ENCODE measurements at regions not wholly inside any gene's neighbourhood (a gene's known extent, or its start where the extent isn't known, plus 50 kb on each side); places are given as distances from the start of the nearest gene placed in this dataset.

- no peak overlapping the region for H3K27ac ChIP-seq
- H3K36me3 ChIP-seq: no peaks in the 10 kb centered on the region
- no peaks in the 10 kb centered on the region for H3K4me1 ChIP-seq (ENCODE audit: control insufficient read depth in 1 of 2, insufficient read depth in 1 of 2, low read depth in 1 of 2, low read length in 1 of 2)
- TF ChIP-seq CTCF (IDR thresholded peaks at IDR 0.05): no peak
- no peaks in the 10 kb centered on the region for H3K27me3 ChIP-seq
- H3K4me3 ChIP-seq (ENCODE audit: low read depth in 1 of 2, low read length in 1 of 2): no peak overlapping the region
- H3K9me3 ChIP-seq: no peaks in the 10 kb centered on the region
Observed at GRCh38 chr13:50158385-50159165, 143.3 kb downstream of the KCNRG start.

GRCh38 chr13:50159607-50160006, 144.4 kb downstream of the KCNRG start:
- Histone ChIP-seq H3K27me3 (no peaks in the 10 kb centered on the region), H3K27ac (no peak overlapping the region), H3K9me3 (no peaks in the 10 kb centered on the region), H3K4me1 (ENCODE audit: control insufficient read depth in 1 of 2, insufficient read depth in 1 of 2, low read depth in 1 of 2, low read length in 1 of 2) (no peaks in the 10 kb centered on the region), H3K36me3 (no peaks in the 10 kb centered on the region), H3K4me3 (ENCODE audit: low read depth in 1 of 2, low read length in 1 of 2) (no peak overlapping the region)
- TF ChIP-seq CTCF (IDR thresholded peaks at IDR 0.05): no peak

GRCh38 chr13:50161052-50161451, 145.8 kb downstream of the KCNRG start:
- TF ChIP-seq CTCF (IDR thresholded peaks at IDR 0.05): no peak
- Histone ChIP-seq H3K27ac (no peak overlapping the region), H3K4me1 (ENCODE audit: control insufficient read depth in 1 of 2, insufficient read depth in 1 of 2, low read depth in 1 of 2, low read length in 1 of 2) (no peaks in the 10 kb centered on the region), H3K36me3 (no peaks in the 10 kb centered on the region), H3K27me3 (no peaks in the 10 kb centered on the region), H3K9me3 (no peaks in the 10 kb centered on the region), H3K4me3 (ENCODE audit: low read depth in 1 of 2, low read length in 1 of 2) (no peak overlapping the region)

- no peak for TF ChIP-seq CTCF (IDR thresholded peaks at IDR 0.05)
- Histone ChIP-seq H3K4me1 (ENCODE audit: control insufficient read depth in 1 of 2, insufficient read depth in 1 of 2, low read depth in 1 of 2, low read length in 1 of 2) (no peaks in the 10 kb centered on the region), H3K27me3 (no peaks in the 10 kb centered on the region), H3K27ac (no peak overlapping the region), H3K9me3 (no peaks in the 10 kb centered on the region), H3K36me3 (no peaks in the 10 kb centered on the region), H3K4me3 (ENCODE audit: low read depth in 1 of 2, low read length in 1 of 2) (no peak overlapping the region)
Observed at GRCh38 chr13:50162001-50162400, 146.8 kb downstream of the KCNRG start.

- Histone ChIP-seq H3K27me3 (no peaks in the 10 kb centered on the region), H3K36me3 (no peaks in the 10 kb centered on the region), H3K9me3 (no peaks in the 10 kb centered on the region), H3K4me1 (ENCODE audit: control insufficient read depth in 1 of 2, insufficient read depth in 1 of 2, low read depth in 1 of 2, low read length in 1 of 2) (no peaks in the 10 kb centered on the region), H3K4me3 (ENCODE audit: low read depth in 1 of 2, low read length in 1 of 2) (no peak overlapping the region), H3K27ac (no peak overlapping the region)
- TF ChIP-seq CTCF (IDR thresholded peaks at IDR 0.05): no peak
Observed at GRCh38 chr13:50162567-50162966, 147.3 kb downstream of the KCNRG start.
